HEK293 (cell line): ENCODE measurements at regions not wholly inside any gene's neighbourhood (a gene's known extent, or its start where the extent isn't known, plus 50 kb on each side); places are given as distances from the start of the nearest gene placed in this dataset.
A peak's percentile ranks its signal among the peaks of the same experiment; 100 is the strongest.

ENCODE experiments used
- CTCF ChIA-PET: fragments of 350-600 bp; formaldehyde crosslinking; extraction: SDS; loops from one replicate; lab custom pipeline; 2021; ENCODE audit warnings: antibody characterized with exemption; lab: Yijun Ruan, JAX
- POLR2A ChIA-PET: fragments of 300-600 bp; formaldehyde crosslinking; extraction: SDS; loops from one replicate; lab custom pipeline; 2020; ENCODE audit warnings: antibody characterized with exemption, inconsistent platforms; lab: Yijun Ruan, JAX
- H3K27ac ChIP-seq: fragments of 200-500 bp; sonication (Bioruptor generic); 2 replicates; pipeline ENCODE4 v1.5.1; 2014; ENCODE audit warnings: low read depth, low read length, control low read depth, inconsistent platforms; ENCODE audit errors: extremely low read depth
- H3K36me3 ChIP-seq, 2 experiments: fragments of 200-500 bp in 1 of 2; sonication (Bioruptor generic) in 1 of 2; 1 replicate in 1 of 2; 2 replicates in 1 of 2; pipeline ENCODE4 v1.5.1; 2014 to 2017; ENCODE audit warnings: inconsistent platforms in 2 of 2, low read length in 2 of 2; ENCODE audit not compliant: control insufficient read depth in 2 of 2, insufficient read depth in 1 of 2
- H3K4me1 ChIP-seq: fragments of 200-500 bp; sonication (Bioruptor generic); 2 replicates; pipeline ENCODE4 v1.5.1; 2014; ENCODE audit warnings: mild to moderate bottlenecking, low read length, inconsistent platforms; ENCODE audit not compliant: control insufficient read depth, insufficient read depth
- H3K4me3 ChIP-seq: 2 replicates; pipeline ENCODE4 v1.5.1; 2011; ENCODE audit warnings: low read depth, mild to moderate bottlenecking, control low read depth, low read length, moderate library complexity
- H3K9me3 ChIP-seq: fragments of 200-500 bp; sonication (Bioruptor generic); 2 replicates; pipeline ENCODE4 v1.5.1; 2014; ENCODE audit warnings: low read depth, low read length, inconsistent platforms; ENCODE audit not compliant: control insufficient read depth, insufficient read depth
- FEZF1 ChIP-seq: fragments of 450-650 bp; formaldehyde crosslinking; IDR thresholded peaks from 2 replicates; pipeline ENCODE4 v1.5.1; 2016; ENCODE audit warnings: missing biosample characterization, missing genetic modification characterization
- IKZF3 ChIP-seq: fragments of 450-650 bp; IDR thresholded peaks from 2 replicates; pipeline ENCODE4 v1.5.0; 2018; ENCODE audit warnings: missing biosample characterization, mild to moderate bottlenecking, missing genetic modification characterization, moderate library complexity
- KLF9 ChIP-seq: fragments of 450-650 bp; formaldehyde crosslinking; IDR thresholded peaks from 2 replicates; pipeline ENCODE4 v1.5.1; 2016; ENCODE audit warnings: missing biosample characterization, missing genetic modification characterization, low read depth
- PRDM4 ChIP-seq: fragments of 450-650 bp; formaldehyde crosslinking; IDR thresholded peaks from 2 replicates; pipeline ENCODE4 v1.5.1; 2017; ENCODE audit warnings: missing biosample characterization, missing genetic modification characterization
- SP7 ChIP-seq: fragments of 450-650 bp; formaldehyde crosslinking; IDR thresholded peaks from 2 replicates; pipeline ENCODE4 v1.5.1; 2016; ENCODE audit warnings: missing biosample characterization, missing genetic modification characterization
- ZBTB1 ChIP-seq: fragments of 450-650 bp; formaldehyde crosslinking; IDR thresholded peaks from 2 replicates; pipeline ENCODE4 v1.5.1; 2016; ENCODE audit warnings: missing biosample characterization, missing genetic modification characterization
- ZBTB17 ChIP-seq: fragments of 450-650 bp; formaldehyde crosslinking; IDR thresholded peaks from 2 replicates; pipeline ENCODE4 v1.5.1; 2016; ENCODE audit warnings: missing biosample characterization, missing genetic modification characterization
- ZBTB20 ChIP-seq: fragments of 450-650 bp; formaldehyde crosslinking; IDR thresholded peaks from 2 replicates; pipeline ENCODE4 v1.5.1; 2016; ENCODE audit warnings: missing biosample characterization, missing genetic modification characterization
- ZBTB48 ChIP-seq: fragments of 450-650 bp; formaldehyde crosslinking; IDR thresholded peaks from 2 replicates; pipeline ENCODE4 v1.5.1; 2016; ENCODE audit warnings: missing biosample characterization, missing genetic modification characterization
- ZFP69B ChIP-seq: fragments of 450-650 bp; formaldehyde crosslinking; IDR thresholded peaks from 2 replicates; pipeline ENCODE4 v1.5.1; 2016; ENCODE audit warnings: missing biosample characterization, missing genetic modification characterization
- ZIC2 ChIP-seq: fragments of 450-650 bp; formaldehyde crosslinking; IDR thresholded peaks from 2 replicates; pipeline ENCODE4 v1.5.1; 2016; ENCODE audit warnings: missing biosample characterization, missing genetic modification characterization
- ZNF248 ChIP-seq: fragments of 450-650 bp; formaldehyde crosslinking; IDR thresholded peaks from 2 replicates; pipeline ENCODE4 v1.5.1; 2017; ENCODE audit warnings: missing biosample characterization, missing genetic modification characterization
- ZNF302 ChIP-seq: fragments of 450-650 bp; formaldehyde crosslinking; IDR thresholded peaks from 2 replicates; pipeline ENCODE4 v1.5.1; 2016; ENCODE audit warnings: missing biosample characterization, missing genetic modification characterization, low read depth
- ZNF335 ChIP-seq: fragments of 450-650 bp; formaldehyde crosslinking; conservative IDR thresholded peaks from 2 replicates; pipeline ENCODE4 v1.5.1; 2016; ENCODE audit warnings: missing biosample characterization, missing genetic modification characterization
- ZNF341 ChIP-seq: fragments of 450-650 bp; formaldehyde crosslinking; IDR thresholded peaks from 2 replicates; pipeline ENCODE4; 2016; ENCODE audit warnings: low read depth, missing biosample characterization, missing genetic modification characterization
- ZNF350 ChIP-seq: fragments of 450-650 bp; formaldehyde crosslinking; IDR thresholded peaks from 2 replicates; pipeline ENCODE4 v1.5.0; 2017; ENCODE audit warnings: missing biosample characterization, mild to moderate bottlenecking, missing genetic modification characterization
- ZNF404 ChIP-seq: fragments of 450-650 bp; formaldehyde crosslinking; IDR thresholded peaks from 2 replicates; pipeline ENCODE4 v1.5.1; 2017; ENCODE audit warnings: missing biosample characterization, missing genetic modification characterization
- ZNF423 ChIP-seq: fragments of 450-650 bp; formaldehyde crosslinking; IDR thresholded peaks from 2 replicates; pipeline ENCODE4 v1.5.1; 2016; ENCODE audit warnings: missing biosample characterization, missing genetic modification characterization
- ZNF426 ChIP-seq: fragments of 450-650 bp; formaldehyde crosslinking; IDR thresholded peaks from 2 replicates; pipeline ENCODE4 v1.5.1; 2017; ENCODE audit warnings: missing biosample characterization, missing genetic modification characterization, mild to moderate bottlenecking, inconsistent platforms, moderate library complexity
- ZNF677 ChIP-seq: fragments of 450-650 bp; IDR thresholded peaks from 2 replicates; pipeline ENCODE4 v1.5.0; 2018; ENCODE audit warnings: missing biosample characterization, mild to moderate bottlenecking, missing genetic modification characterization, moderate library complexity
- ZNF701 ChIP-seq: fragments of 450-650 bp; formaldehyde crosslinking; IDR thresholded peaks from 2 replicates; pipeline ENCODE4 v1.5.1; 2016; ENCODE audit warnings: missing biosample characterization, missing genetic modification characterization
- TF ChIP-seq, protein P1 (sequence below): fragments of 450-650 bp; formaldehyde crosslinking; IDR thresholded peaks from 2 replicates; pipeline ENCODE4 v1.5.1; 2016; ENCODE audit warnings: missing biosample characterization, missing genetic modification characterization
- TF ChIP-seq, protein P2 (sequence below): sonication (generic); formaldehyde crosslinking; IDR thresholded peaks from 2 replicates; pipeline ENCODE4 v1.8.1; 2022; ENCODE audit warnings: mild to moderate bottlenecking, moderate library complexity, missing genetic modification reagents

- H3K27ac ChIP-seq, result 0 out of 2 replicates have a peak overlapping the region, but pooled peaks have one; percentile 3
- peaks cover 7% of the 10 kb centered on the region; the same call in 1 of the 2 replicates for H3K4me1 ChIP-seq
- TF ChIP-seq ZBTB20 (peak; percentile 70), ZNF335 (0 out of 2 replicates have a peak, but pooled peaks have one; percentile 15), KLF9 (tag by site-specific recombination) (no peak), FEZF1 (tag by site-specific recombination) (no peak), ZBTB17 (tag by site-specific recombination) (peak; percentile 48; the same call in 1 of the 2 replicates), ZFP69B (tag by site-specific recombination) (0 out of 2 replicates have a peak, but pooled peaks have one; percentile 22)
- TF ChIP-seq, protein P1, sequence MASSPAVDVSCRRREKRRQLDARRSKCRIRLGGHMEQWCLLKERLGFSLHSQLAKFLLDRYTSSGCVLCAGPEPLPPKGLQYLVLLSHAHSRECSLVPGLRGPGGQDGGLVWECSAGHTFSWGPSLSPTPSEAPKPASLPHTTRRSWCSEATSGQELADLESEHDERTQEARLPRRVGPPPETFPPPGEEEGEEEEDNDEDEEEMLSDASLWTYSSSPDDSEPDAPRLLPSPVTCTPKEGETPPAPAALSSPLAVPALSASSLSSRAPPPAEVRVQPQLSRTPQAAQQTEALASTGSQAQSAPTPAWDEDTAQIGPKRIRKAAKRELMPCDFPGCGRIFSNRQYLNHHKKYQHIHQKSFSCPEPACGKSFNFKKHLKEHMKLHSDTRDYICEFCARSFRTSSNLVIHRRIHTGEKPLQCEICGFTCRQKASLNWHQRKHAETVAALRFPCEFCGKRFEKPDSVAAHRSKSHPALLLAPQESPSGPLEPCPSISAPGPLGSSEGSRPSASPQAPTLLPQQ (tag by site-specific recombination), result peak; percentile 67; the same call in 1 of the 2 replicates
- no peak overlapping the region for H3K4me3 ChIP-seq
- no peaks in the 10 kb centered on the region; the same call in 1 of the 2 replicates for H3K9me3 ChIP-seq
- POLR2A ChIA-PET, result no interaction called here
- no peaks in the 10 kb centered on the region for H3K36me3 ChIP-seq
- CTCF ChIA-PET, result no interaction called here
These were observed 152.8 kb upstream of the MAX start for GRCh38 chr14:65255029-65255545.

DNA sequence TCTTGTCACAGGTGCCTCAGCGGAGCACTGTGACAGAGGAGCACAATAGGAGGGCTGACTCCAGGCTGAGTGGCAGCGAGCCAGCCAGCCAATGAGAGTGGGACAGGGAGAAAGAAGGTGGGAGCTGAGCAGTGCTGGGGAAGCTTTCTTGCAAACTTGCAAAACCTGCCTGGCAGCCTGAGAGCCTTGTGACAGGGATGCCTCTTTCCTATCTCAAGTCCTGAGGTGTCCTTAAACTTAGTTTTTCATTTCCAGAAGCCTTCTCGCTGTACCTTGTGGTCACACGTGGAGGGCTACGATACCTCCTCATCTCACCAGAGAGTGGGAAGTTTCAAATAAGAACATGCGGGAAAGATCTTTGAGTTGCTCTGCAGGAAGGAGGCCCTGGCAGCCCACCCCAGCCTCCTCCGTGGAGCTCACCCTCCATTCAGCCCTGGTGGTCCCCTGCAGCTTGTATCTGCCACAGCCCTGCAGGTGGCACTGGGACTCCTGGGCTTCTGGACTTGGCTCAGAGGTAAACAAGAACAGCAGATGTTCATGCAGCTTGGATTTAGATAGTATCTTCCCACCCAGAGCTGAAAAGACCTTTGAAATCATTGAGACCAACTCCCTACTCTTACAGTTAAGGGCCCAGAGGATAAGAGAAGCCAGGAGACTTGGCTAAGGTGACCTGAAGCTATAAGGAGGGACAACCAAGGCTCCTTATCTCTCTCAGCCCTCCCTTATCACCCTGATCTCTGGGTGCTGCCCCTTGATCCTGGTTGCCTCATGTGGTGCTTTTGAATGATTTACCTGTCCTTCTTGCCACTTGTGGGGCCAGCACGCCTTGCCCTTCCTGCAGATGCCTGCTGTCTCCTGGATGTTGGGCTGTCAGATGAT lies 153.5 kb upstream of the MAX start:
- POLR2A ChIA-PET, result no interaction called here
- CTCF ChIA-PET, result interaction anchor here (0.6 kb wide), 1 partner anchor 106 kb away, joined by 3 read pairs; no protein-coding TSS in a partner anchor
- peaks cover 7% of the 10 kb centered on the region; the same call in 1 of the 2 replicates for H3K4me1 ChIP-seq
- H3K9me3 ChIP-seq, result no peaks in the 10 kb centered on the region; the same call in 1 of the 2 replicates
- H3K36me3 ChIP-seq, result no peaks in the 10 kb centered on the region
- H3K27ac ChIP-seq, result 0 out of 2 replicates have a peak overlapping the region, but pooled peaks have one; percentile 3
- TF ChIP-seq FEZF1 (tag by site-specific recombination), result no peak
- TF ChIP-seq ZNF701 (tag by site-specific recombination), result no peak
- TF ChIP-seq ZIC2 (tag by site-specific recombination), result peak; percentile 45; the same call in 1 of the 2 replicates
- H3K4me3 ChIP-seq, result no peak overlapping the region

DNA sequence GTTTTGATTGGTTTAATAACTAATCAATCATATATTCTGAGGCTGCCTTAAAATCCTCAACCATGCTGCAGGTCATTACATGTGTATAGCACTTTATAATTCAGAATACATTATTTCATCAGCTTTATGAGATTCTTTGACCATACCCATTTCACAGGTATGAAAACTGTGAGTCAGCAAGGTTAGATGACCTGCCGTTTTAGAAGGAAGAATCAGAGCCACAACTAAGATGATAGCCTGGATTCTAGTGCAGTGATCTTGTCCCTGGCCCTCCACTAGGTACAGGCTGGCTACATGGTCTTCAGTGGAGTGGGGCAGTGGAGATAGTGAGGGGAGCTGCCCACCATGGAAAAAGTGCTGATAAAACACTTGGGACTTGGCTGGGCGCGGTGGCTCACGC lies 154.4 kb upstream of the MAX start:
- CTCF ChIA-PET, result no interaction called here

More for the DNA sequence above, 154.4 kb upstream of the MAX start:
- Histone ChIP-seq H3K36me3 (no peaks in the 10 kb centered on the region), H3K9me3 (no peaks in the 10 kb centered on the region; the same call in 1 of the 2 replicates), H3K4me1 (peaks cover 7% of the 10 kb centered on the region; the same call in 1 of the 2 replicates), H3K27ac (no peak overlapping the region), H3K4me3 (no peak overlapping the region)
- POLR2A ChIA-PET, result no interaction called here
- no peak for TF ChIP-seq ZNF248 (tag by site-specific recombination)
- TF ChIP-seq, protein P1 (tag by site-specific recombination), result no peak
- TF ChIP-seq ZNF677, result no peak
- TF ChIP-seq, protein P2, sequence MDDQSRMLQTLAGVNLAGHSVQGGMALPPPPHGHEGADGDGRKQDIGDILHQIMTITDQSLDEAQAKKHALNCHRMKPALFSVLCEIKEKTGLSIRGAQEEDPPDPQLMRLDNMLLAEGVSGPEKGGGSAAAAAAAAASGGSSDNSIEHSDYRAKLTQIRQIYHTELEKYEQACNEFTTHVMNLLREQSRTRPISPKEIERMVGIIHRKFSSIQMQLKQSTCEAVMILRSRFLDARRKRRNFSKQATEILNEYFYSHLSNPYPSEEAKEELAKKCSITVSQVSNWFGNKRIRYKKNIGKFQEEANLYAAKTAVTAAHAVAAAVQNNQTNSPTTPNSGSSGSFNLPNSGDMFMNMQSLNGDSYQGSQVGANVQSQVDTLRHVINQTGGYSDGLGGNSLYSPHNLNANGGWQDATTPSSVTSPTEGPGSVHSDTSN (CRISPR knock-in tag), result no peak
- no peak for TF ChIP-seq SP7
- TF ChIP-seq ZNF423 (tag by site-specific recombination), result no peak
- no peak for TF ChIP-seq ZNF302
- no peak for TF ChIP-seq ZNF426
- no peak for TF ChIP-seq ZFP69B (tag by site-specific recombination)
- TF ChIP-seq ZNF341 (tag by site-specific recombination), result no peak
- TF ChIP-seq ZBTB1 (tag by site-specific recombination), result no peak
- no peak for TF ChIP-seq IKZF3 (tag by site-specific recombination)
- TF ChIP-seq ZNF404 (tag by site-specific recombination), result no peak
- TF ChIP-seq PRDM4 (tag by site-specific recombination), result no peak
- TF ChIP-seq ZBTB48, result no peak
- TF ChIP-seq ZNF350, result no peak
